Skeletal muscle cell (primary cell): ENCODE measurements at regions not wholly inside any gene's neighbourhood (a gene's known extent, or its start where the extent isn't known, plus 50 kb on each side); places are given as distances from the start of the nearest gene placed in this dataset.
"Not testable (repeated sequence)": the region's sequence is repeated elsewhere in the genome, so short reads cannot be mapped to it uniquely, and the experiment has no call there.

Experiments
- DNase-seq: peaks from one replicate; pipeline ENCODE4 v3.0.0-alpha.2; 2010; ENCODE audit warnings: low read depth
- H3K4me3 ChIP-seq: 2 replicates; pipeline ENCODE4 v1.5.1; 2011; ENCODE audit warnings: low read depth, mild to moderate bottlenecking, control low read depth, low read length, moderate library complexity

DNA sequence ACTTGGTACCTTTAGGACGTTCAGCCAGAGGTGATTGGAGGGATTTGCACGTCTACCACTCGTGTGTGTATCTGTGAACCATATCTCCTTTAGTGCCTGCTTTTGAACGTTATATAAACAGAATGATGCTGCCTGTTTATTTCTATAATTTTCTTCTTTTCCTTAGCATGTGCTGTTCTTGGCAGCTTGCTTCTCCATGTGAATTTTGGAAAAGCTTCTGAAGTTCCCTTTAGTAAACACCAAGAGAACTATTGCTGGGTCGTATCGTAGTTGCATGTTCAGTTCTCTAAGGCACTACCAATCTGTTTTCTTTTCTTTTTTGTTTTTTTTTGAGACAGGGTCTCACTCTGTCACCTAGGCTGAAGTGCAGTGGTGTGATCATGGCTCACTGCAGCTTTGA is 73.8 kb upstream of the FANCC start:
- DNase-seq, H3K4me3 ChIP-seq: not testable (repeated sequence)

DNA sequence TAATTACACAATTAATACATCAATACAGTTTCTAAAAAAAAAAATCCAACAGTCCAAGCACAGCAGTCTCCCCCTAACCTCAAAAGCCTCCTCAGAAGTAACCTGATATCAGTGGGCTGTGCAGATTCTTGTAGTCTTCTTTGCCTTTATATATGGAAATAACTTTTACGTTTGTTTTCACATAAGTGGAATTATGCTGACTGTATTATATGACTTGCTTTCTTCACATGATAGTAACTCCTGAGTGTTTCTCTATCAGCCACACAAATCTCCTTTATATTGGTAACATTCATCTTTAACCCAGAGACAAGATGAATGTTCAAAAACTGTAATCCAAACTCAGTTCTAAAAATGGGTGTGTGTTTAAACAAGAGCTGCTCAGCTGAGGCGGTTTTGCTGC is 71.9 kb upstream of the FANCC start:
- H3K4me3 ChIP-seq, result no peak overlapping the region
- no peak for DNase-seq

DNA sequence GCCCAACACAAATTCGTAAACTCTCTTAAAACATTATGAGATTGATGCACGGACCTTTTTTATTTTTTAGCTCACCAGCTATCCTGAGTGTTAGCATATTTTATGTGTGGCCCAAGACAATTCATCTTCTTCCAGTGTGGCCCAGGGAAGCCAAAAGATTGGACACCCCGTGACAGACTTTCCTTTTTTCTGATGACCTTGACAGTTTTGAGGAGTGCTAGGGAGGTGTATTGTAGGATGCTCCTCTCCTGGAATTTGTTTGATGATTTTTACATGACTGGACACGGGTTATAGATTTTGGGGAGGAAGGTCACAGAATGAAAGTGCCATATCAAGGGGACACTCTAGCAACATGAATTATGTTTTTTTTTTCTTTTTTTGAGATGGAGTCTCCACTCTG is 69.3 kb upstream of the FANCC start:
- no peak for DNase-seq
- no peak overlapping the region for H3K4me3 ChIP-seq

DNA sequence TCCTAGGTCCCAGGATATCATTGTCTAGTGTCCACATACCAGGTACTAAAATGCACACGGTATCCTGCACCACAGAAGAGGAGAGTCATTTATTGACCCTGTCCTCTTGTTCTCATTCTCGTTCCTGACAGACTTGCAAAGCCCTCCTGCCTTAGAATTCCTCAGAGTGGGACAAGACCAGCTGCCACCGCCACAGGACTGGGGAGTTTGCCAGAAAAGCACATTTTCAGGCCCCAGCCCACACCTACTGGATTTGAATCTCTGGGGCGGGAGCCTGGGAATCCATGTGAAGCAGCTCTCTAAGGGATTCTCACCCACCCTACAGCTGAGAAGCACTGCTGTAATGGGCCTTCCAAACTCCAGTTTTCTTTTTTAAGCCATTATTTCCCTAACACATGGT is 68.0 kb upstream of the FANCC start:
- H3K4me3 ChIP-seq, result no peak overlapping the region
- DNase-seq, result no peak

DNA sequence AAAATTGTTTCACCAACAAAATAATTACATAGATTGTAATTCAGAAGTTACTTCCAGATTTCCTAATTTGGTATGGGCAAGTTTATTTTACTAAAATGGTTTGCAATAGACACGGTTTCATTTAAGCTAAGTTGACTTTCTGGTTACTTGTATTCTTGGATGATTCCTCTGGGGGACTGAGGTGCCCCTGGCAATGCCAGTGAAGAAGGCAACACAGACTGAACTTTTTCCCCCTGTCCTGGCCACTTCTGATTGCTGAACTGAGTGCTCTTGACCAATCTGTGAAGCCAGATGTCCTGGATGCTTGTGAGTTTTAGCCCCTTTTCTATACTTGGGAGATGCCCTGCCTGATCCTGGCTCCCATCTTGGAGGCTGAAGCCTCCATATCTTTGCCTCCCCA is 66.3 kb upstream of the FANCC start:
- DNase-seq, result no peak
- no peak overlapping the region for H3K4me3 ChIP-seq

DNA sequence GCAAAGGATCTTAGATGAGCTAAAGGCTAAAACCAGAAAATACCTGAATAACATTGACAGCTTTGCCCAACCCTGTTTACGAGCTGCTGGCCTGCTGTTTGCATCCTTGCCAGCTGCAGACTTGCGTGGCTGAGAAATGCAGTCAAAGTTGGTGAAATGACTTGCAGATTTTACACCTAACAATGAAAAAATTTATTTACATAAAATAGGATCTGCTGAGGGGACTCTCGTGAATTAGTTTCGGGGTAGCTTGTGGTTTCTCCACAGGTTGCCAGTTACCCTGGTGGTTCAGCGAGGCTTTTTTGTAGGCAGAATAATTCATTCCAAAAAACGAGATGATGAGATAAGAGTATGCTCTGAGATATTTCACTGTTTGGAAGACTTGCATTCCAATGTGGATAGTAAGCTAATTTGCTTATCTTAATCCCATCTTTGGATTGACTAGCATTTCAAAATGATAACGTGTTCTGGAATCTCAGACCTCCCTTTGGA is 65.7 kb upstream of the FANCC start:
- DNase-seq, result peak; percentile 9
- no peak overlapping the region for H3K4me3 ChIP-seq

DNA sequence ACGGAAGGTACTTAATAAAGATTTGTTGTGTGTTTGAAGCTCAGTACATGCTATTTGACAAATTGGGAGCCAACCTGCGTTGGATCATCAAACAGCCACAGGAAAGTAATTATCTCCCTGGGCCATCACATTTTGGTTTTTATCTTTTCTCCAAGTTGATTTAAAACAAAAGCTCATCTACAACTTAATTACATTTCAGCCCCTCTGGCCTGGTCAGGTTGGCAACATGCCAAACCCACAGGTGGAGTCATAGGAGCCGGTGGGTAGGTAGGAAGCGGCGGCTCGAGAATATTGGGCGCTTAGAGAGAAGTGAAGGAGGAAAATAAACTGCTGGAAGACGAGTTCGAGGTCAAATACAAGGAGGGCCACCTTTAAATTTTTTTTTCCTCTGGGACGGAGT is 64.9 kb upstream of the FANCC start:
- no peak overlapping the region for H3K4me3 ChIP-seq
- no peak for DNase-seq

DNA sequence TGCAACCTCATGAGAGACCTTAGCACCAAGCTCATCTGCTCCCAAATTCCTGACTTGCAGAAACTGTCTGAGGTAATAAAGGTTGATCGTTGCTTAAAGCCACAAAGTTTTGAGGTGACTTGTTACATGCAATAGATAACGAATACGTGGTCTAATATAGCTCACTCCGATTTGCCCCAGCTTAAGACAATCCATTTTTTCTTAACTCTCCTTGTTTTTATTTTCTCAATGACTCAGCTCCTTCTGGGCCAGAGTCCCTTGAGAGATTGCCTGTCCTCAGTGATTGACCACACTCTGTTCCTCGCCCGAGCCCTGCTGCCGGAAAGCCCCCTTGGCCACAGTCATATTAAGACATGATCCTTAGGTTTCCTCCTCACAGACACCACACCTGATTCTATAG is 63.7 kb upstream of the FANCC start:
- no peak overlapping the region for H3K4me3 ChIP-seq
- peak; percentile 34 for DNase-seq

DNA sequence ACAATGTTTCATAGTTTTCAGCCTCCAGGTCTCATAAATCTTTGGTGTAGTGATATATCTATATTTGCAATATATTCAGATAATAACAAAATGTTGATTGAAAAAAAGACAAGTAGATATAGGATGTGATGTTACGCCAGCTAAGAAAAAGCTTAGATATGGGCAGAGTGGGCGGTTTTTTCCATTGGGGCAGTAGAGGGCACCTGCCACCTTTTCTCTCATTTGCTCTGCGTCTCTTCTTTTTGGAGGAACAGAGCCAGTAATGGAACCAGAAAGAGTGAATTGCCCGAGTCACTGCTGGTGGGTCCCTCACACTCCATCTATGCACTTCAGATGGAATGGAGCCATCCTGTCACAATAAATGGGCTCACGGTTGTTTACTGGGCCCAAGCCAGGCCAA is 62.1 kb upstream of the FANCC start:
- DNase-seq, result no peak

DNA sequence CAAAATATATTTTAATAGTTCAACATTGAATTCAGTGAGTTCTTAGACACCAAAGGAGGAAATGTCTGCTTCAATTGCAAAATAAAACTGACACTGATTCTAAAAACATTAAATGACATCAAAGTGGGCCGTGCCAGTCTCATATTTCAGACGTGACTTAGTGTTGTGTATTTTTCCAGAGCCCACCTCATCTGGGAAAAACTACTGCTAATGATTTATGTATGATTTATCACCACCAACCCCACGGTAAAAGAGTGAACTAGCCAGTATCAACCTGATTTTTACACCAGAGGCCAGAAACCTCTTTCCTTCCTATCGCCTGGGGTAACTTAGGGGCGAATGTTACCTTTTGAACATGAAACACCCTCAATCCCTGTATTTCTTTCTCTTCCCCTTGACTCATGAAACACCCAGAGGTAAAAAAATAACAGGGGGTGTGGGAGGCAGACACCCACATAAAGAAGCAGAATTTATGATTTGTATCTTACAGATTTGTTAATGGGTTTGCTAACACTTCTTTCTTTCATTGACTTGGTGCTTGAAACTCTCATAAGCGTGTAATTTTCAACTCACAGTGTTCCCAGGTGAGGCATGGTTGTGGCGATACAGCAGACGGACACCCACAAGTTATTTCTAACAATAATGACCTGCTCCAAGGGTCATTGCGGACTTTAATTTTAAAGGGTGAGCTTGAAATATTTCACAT is 56.4 kb upstream of the FANCC start:
- no peak for DNase-seq
- H3K4me3 ChIP-seq, result no peak overlapping the region

More for the DNA sequence above, 62.1 kb upstream of the FANCC start:
- H3K4me3 ChIP-seq, result no peak overlapping the region

DNA sequence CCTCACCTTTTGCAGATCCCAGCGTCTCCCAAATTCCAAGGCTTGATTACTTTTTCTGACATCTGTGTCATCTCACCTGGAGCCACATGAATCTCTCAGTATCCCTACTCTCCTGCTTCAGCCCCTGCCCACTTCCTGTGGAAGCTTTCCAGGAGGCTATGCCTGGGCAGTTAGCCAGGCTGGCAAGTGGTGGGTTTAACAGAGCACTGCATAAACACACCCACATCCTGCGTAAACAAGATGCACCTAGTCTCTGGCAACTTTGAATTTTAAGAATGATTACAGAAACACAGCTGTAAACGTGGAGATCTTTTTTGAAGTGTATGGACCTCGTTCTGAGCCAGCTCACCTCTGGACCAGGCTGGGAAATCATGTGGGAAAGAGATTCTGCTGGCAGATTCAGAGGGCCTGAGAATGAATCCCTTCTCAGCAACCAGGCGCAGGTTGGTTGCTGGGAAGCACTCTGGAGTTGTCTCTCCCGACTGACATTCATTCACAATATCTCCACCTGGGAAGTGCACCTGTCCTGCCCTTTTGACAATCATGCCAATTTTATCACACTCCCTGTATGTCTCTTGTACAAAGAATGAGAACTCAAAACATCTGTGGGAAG is 55.7 kb upstream of the FANCC start:
- H3K4me3 ChIP-seq, result no peak overlapping the region
- DNase-seq, result no peak

DNA sequence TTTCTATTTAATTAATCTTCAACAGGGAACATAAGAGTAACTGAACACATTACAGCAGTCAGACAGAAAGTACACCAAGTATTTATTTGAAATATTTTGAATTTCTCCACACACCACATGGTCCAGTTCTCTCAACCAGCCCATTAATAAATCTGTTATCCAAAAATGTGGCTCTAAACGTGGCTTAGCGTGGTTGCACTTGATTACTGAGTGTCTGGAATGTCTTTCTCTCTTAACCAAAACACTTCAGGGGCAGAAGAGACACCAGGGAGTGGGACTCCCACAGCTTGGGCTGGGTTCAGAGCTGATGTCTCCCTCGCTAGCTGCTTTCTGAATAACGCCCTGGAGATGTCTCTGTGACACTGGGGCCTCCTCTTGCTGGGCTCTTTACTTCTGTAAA is 52.6 kb upstream of the FANCC start:
- H3K4me3 ChIP-seq, result no peak overlapping the region
- DNase-seq, result no peak

DNA sequence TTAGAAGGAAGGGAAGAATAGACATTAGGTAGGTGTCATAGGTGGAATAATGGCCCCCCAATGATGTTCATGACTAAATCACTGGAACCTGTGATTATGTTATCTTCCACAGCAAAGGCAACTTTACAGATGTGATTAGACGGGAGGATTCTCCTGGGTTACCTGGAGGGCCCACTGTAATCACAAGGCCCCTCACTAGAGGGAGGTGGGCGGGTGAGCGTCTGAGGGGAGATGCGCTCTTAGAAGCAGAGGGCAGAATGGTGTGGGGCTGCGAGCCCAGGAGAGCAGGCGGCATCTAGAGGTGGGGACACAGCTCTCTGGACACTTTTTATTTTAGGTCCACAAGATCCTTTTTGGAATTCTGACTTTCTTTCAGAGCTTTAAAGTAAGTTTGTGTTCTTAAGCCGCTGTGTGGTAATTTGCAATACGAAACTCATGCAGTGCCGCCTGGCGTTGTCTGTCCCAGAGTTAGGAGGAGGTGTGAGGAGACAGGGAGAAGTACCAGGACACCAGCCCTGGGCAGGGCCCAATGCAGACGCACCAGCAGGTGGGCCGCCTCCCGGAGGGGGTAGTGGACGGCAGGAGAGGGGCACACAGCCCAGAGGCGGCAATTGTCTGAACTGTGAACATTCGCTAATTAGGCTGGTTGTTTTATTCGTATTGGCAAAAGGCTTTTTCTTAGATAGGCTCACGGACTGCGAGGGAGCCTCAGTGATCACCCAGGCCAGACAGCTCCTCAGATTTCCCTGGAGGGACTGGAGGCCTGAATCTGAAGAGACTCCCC is 51.1 kb upstream of the FANCC start:
- H3K4me3 ChIP-seq, result no peak overlapping the region
- no peak for DNase-seq
